Tibial nerve (tissue), 4 donors: ENCODE measurements at regions not wholly inside any gene's neighbourhood (a gene's known extent, or its start where the extent isn't known, plus 50 kb on each side); places are given as distances from the start of the nearest gene placed in this dataset.

Experiments used
- DNase-seq, 2 donors: peaks; one replicate each; pipeline ENCODE4 v3.0.0-alpha.2; 2019; ENCODE audit warnings: low spot score in 2 of 2
- H3K27ac ChIP-seq, 4 donors: fragments of 200-600 bp; sonication (generic) in 3 of 4; one replicate each; pipeline ENCODE4 v1.5.1; 2017 to 2019; ENCODE audit warnings: mild to moderate bottlenecking in 1 of 4
- H3K27me3 ChIP-seq, 2 donors: fragments of 200-600 bp; sonication (generic) in 1 of 2; one replicate each; pipeline versions ENCODE4 v1.5.1 to v1.6.0; 2017 to 2019
- H3K36me3 ChIP-seq, 3 donors: fragments of 200-600 bp; sonication (generic); one replicate each; pipeline ENCODE4 v1.5.1; 2018 to 2019
- H3K4me1 ChIP-seq, 4 donors: fragments of 200-600 bp; sonication (generic) in 3 of 4; one replicate each; pipeline ENCODE4 v1.5.1; 2017 to 2019
- H3K4me3 ChIP-seq, 4 donors: fragments of 200-600 bp; sonication (generic) in 3 of 4; one replicate each; pipeline ENCODE4 v1.5.1; 2017 to 2019; ENCODE audit warnings: mild to moderate bottlenecking in 1 of 4, moderate library complexity in 1 of 4
- H3K9me3 ChIP-seq, 4 donors: fragments of 200-600 bp; sonication (generic) in 3 of 4; one replicate each; pipeline ENCODE4 v1.5.1; 2017 to 2019
- EP300 ChIP-seq, 2 donors: sonication (generic); formaldehyde crosslinking; IDR thresholded peaks; one replicate each; pipeline ENCODE4 v1.6.1; 2017; ENCODE audit warnings: antibody characterized with exemption in 2 of 2, mild to moderate bottlenecking in 1 of 2
- POLR2A ChIP-seq, 2 donors: fragments of 450-650 bp; IDR thresholded peaks; one replicate each; pipeline ENCODE4 v1.6.1; 2017; ENCODE audit warnings: antibody characterized with exemption in 2 of 2, mild to moderate bottlenecking in 2 of 2, moderate library complexity in 2 of 2
- WGBS, 2 donors: methylation state at CpG; one replicate each; pipeline ENCODE4 v1.1.5; 2018; 5-methylcytosine and 5-hydroxymethylcytosine counted together
- TF ChIP-seq, protein P1 (sequence below), 5 experiments: fragments of 200-600 bp in 3 of 5; fragments of 450-650 bp in 2 of 5; sonication (generic) in 3 of 5; IDR thresholded peaks; one replicate each; pipeline ENCODE4 v1.5.1; 2016 to 2019; ENCODE audit warnings: antibody characterized with exemption in 5 of 5, mild to moderate bottlenecking in 3 of 5, moderate library complexity in 2 of 5

GRCh38 chr20:54848984-54849538 lies 373.7 kb downstream of the DOK5 start:
- Histone ChIP-seq H3K27ac (no peak overlapping the region), H3K36me3 (no peaks in the 10 kb centered on the region), H3K27me3 (no peaks in the 10 kb centered on the region), H3K4me1 (no peaks in the 10 kb centered on the region), H3K4me3 (no peak overlapping the region), H3K9me3 (no peaks in the 10 kb centered on the region)
- no peak for DNase-seq
- TF ChIP-seq POLR2A (IDR thresholded peaks at IDR 0.05) (no peak), EP300 (IDR thresholded peaks at IDR 0.05) (no peak)
- TF ChIP-seq, protein P1, sequence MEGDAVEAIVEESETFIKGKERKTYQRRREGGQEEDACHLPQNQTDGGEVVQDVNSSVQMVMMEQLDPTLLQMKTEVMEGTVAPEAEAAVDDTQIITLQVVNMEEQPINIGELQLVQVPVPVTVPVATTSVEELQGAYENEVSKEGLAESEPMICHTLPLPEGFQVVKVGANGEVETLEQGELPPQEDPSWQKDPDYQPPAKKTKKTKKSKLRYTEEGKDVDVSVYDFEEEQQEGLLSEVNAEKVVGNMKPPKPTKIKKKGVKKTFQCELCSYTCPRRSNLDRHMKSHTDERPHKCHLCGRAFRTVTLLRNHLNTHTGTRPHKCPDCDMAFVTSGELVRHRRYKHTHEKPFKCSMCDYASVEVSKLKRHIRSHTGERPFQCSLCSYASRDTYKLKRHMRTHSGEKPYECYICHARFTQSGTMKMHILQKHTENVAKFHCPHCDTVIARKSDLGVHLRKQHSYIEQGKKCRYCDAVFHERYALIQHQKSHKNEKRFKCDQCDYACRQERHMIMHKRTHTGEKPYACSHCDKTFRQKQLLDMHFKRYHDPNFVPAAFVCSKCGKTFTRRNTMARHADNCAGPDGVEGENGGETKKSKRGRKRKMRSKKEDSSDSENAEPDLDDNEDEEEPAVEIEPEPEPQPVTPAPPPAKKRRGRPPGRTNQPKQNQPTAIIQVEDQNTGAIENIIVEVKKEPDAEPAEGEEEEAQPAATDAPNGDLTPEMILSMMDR (IDR thresholded peaks at IDR 0.05), result no peak
- WGBS, 2 donors, result 79 to 87% methylated on average over 2 of the region's 2 CpGs

DNA sequence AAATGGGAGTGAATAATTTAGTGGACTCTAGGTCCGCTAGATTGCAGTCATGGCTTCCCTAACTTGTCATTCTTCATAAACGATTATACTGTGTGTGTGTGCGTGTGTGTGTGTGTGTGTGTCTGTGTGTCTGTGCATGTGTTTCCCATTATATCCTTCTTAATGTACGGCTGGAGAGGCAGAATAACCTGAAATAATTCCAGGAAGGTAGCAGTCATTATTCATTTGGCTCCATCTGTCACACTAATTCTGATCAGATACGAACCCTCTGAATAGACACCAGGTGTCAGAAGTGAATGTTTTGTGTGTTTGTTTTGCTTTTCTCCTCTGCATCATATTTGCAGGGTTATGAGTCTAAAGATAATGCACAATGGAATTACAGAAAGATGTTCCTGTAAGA lies 372.9 kb downstream of the DOK5 start:
- Histone ChIP-seq H3K4me1 (no peaks in the 10 kb centered on the region), H3K27me3 (no peaks in the 10 kb centered on the region), H3K4me3 (no peak overlapping the region), H3K27ac (no peak overlapping the region), H3K9me3 (no peaks in the 10 kb centered on the region), H3K36me3 (no peaks in the 10 kb centered on the region)
- DNase-seq, result no peak
- WGBS, 2 donors, result 42 to 52% methylated on average over 5 of the region's 5 CpGs
- TF ChIP-seq POLR2A (IDR thresholded peaks at IDR 0.05), result no peak
- TF ChIP-seq, protein P1 (IDR thresholded peaks at IDR 0.05), result no peak
- TF ChIP-seq EP300 (IDR thresholded peaks at IDR 0.05), result no peak

- DNase-seq, result no peak
- Histone ChIP-seq H3K27ac (no peak overlapping the region), H3K27me3 (no peaks in the 10 kb centered on the region), H3K36me3 (no peaks in the 10 kb centered on the region), H3K9me3 (no peaks in the 10 kb centered on the region), H3K4me3 (no peak overlapping the region), H3K4me1 (no peaks in the 10 kb centered on the region)
- TF ChIP-seq, protein P1 (IDR thresholded peaks at IDR 0.05), result no peak
- TF ChIP-seq POLR2A (IDR thresholded peaks at IDR 0.05), result no peak
- no peak for TF ChIP-seq EP300 (IDR thresholded peaks at IDR 0.05)
- WGBS, 2 donors, result 72 to 75% methylated on average over 4 of the region's 4 CpGs
Observed at GRCh38 chr20:54846948-54847347, 371.6 kb downstream of the DOK5 start.

DNA sequence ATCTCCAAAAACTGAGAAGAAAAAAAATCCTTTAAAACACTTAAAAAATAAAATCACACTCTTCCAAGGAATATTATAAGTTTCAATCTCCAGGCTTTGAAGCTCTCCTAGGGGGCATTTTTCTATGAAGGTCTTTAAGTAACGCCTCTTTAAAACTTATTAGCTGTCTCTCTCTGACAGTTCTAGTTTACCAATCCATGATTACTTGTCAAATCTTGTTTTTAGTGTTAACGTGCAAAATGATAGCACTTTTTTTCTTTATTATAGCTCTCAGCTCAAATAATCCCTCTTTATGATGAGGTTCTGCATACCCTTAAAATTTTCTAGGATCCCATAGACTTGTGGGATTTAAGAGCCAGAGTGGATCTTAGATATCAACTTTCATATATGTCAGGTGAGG lies 369.0 kb downstream of the DOK5 start:
- no peaks in the 10 kb centered on the region for H3K9me3 ChIP-seq
- H3K4me3 ChIP-seq, result no peak overlapping the region
- TF ChIP-seq, protein P1 (IDR thresholded peaks at IDR 0.05), result no peak
- TF ChIP-seq EP300 (IDR thresholded peaks at IDR 0.05) (no peak), POLR2A (IDR thresholded peaks at IDR 0.05) (no peak)
- no peaks in the 10 kb centered on the region for H3K27me3 ChIP-seq
- 69 to 71% methylated on average over 2 of the region's 2 CpGs for WGBS, 2 donors
- H3K27ac ChIP-seq, result no peak overlapping the region
- DNase-seq, result no peak
- no peaks in the 10 kb centered on the region for H3K4me1 ChIP-seq
- no peaks in the 10 kb centered on the region for H3K36me3 ChIP-seq

GRCh38 chr20:54843865-54844264 lies 368.5 kb downstream of the DOK5 start:
- H3K9me3 ChIP-seq, result no peaks in the 10 kb centered on the region
- no peak overlapping the region for H3K27ac ChIP-seq
- no peaks in the 10 kb centered on the region for H3K36me3 ChIP-seq
- H3K4me1 ChIP-seq, result no peaks in the 10 kb centered on the region
- WGBS, 2 donors, result 16 to 20% methylated on average over 5 of the region's 5 CpGs
- DNase-seq, result no peak
- no peaks in the 10 kb centered on the region for H3K27me3 ChIP-seq
- TF ChIP-seq EP300 (IDR thresholded peaks at IDR 0.05) (no peak), POLR2A (IDR thresholded peaks at IDR 0.05) (no peak)
- TF ChIP-seq, protein P1 (IDR thresholded peaks at IDR 0.05), result no peak
- H3K4me3 ChIP-seq, result no peak overlapping the region
